A549 (cell line): ENCODE measurements at regions not wholly inside any gene's neighbourhood (a gene's known extent, or its start where the extent isn't known, plus 50 kb on each side); places are given as distances from the start of the nearest gene placed in this dataset.

Experiments used
- ATAC-seq, 2 experiments: fragments of 200-7000 bp in 1 of 2; fragments of >200 bp in 1 of 2; cut with Nextera tagmentation in 1 of 2; cut with Tn5 transposase in 1 of 2; 3 replicates each; pipeline versions ENCODE4 v1.8.0 to v1.9.1; 2018 to 2020; ENCODE audit warnings: mild to moderate bottlenecking in 1 of 2, moderate library complexity in 1 of 2
- CTCF ChIA-PET: fragments of 300-600 bp; sonication (Branson Sonifier 250); formaldehyde crosslinking; extraction: SDS; loops from one replicate; lab custom pipeline; 2021; ENCODE audit warnings: antibody characterized with exemption, inconsistent platforms; lab: Yijun Ruan, JAX
- POLR2A ChIA-PET: fragments of 350-600 bp; formaldehyde crosslinking; extraction: SDS; loops from one replicate; lab custom pipeline; 2021; ENCODE audit warnings: antibody characterized with exemption, inconsistent platforms; lab: Yijun Ruan, JAX
- DNase-seq, 2 experiments: peaks; one replicate each; pipeline versions ENCODE4 v3.0.0 to v3.0.0-alpha.2; 2011 to 2016; ENCODE audit warnings: low read depth in 1 of 2, low spot score in 1 of 2
- FAIRE-seq: peaks from 2 replicates; lab custom pipeline; 2011; peaks lifted over from hg19 to GRCh38; lab: Jason Lieb, UNC
- H3K27ac ChIP-seq, 2 experiments: fragments of >200 bp; sonication (Bioruptor Twin); formaldehyde crosslinking; 3 replicates each; pipeline ENCODE4 v1.5.1; 2016 to 2017
- H3K4me1 ChIP-seq: fragments of >200 bp; sonication (Bioruptor Twin); formaldehyde crosslinking; 3 replicates; pipeline ENCODE4 v1.6.1; 2016
- H3K4me2 ChIP-seq: fragments of >200 bp; sonication (Bioruptor Twin); formaldehyde crosslinking; 3 replicates; pipeline ENCODE4 v1.6.1; 2016
- H3K4me3 ChIP-seq: fragments of >200 bp; sonication (Bioruptor Twin); formaldehyde crosslinking; 3 replicates; pipeline ENCODE4 v1.5.1; 2016
- H3K9me3 ChIP-seq: fragments of >200 bp; sonication (Bioruptor Twin); formaldehyde crosslinking; 3 replicates; pipeline ENCODE4 v1.6.1; 2016
- CBX8 ChIP-seq: fragments of 200-600 bp; sonication (generic); IDR thresholded peaks from 2 replicates; pipeline ENCODE4 v1.6.1; 2016
- CHD2 ChIP-seq: fragments of 150-350 bp; IDR thresholded peaks from 2 replicates; pipeline ENCODE4 v1.6.1; 2014; ENCODE audit warnings: low read length; ENCODE audit not compliant: partially characterized antibody
- CHD4 ChIP-seq: fragments of 200-600 bp; sonication (generic); IDR thresholded peaks from 2 replicates; pipeline ENCODE4 v1.6.1; 2016; ENCODE audit warnings: antibody characterized with exemption, mild to moderate bottlenecking, borderline replicate concordance
- CTCF ChIP-seq: fragments of >200 bp; sonication (Bioruptor Twin); formaldehyde crosslinking; IDR thresholded peaks from 3 replicates; pipeline ENCODE4 v1.5.1; 2016
- EHF ChIP-seq: fragments of 250-450 bp; sonication (Bioruptor Pico); IDR thresholded peaks from 2 replicates; pipeline ENCODE4 v1.5.0; 2020; ENCODE audit warnings: mild to moderate bottlenecking
- EHMT2 ChIP-seq: fragments of 200-600 bp; sonication (generic); IDR thresholded peaks from 2 replicates; pipeline ENCODE4 v1.6.1; 2016; ENCODE audit warnings: antibody characterized with exemption, low read depth, mild to moderate bottlenecking, moderate library complexity
- ELK1 ChIP-seq: fragments of 150-350 bp; IDR thresholded peaks from 2 replicates; pipeline ENCODE4 v1.6.1; 2014; ENCODE audit warnings: low read depth, mild to moderate bottlenecking, low read length
- ESRRA ChIP-seq: fragments of 150-350 bp; IDR thresholded peaks from 2 replicates; pipeline ENCODE4 v1.6.1; 2014; ENCODE audit warnings: mild to moderate bottlenecking, low read length, borderline replicate concordance
- HDAC2 ChIP-seq: fragments of 200-600 bp; sonication (generic); IDR thresholded peaks from 2 replicates; pipeline ENCODE4 v1.6.1; 2016
- HES2 ChIP-seq: fragments of >200 bp; sonication (Bioruptor Twin); formaldehyde crosslinking; IDR thresholded peaks from 2 replicates; pipeline ENCODE4 v1.6.1; 2016
- HOXA7 ChIP-seq: fragments of 250-450 bp; sonication (Bioruptor Pico); IDR thresholded peaks from 2 replicates; pipeline ENCODE4 v1.5.0; 2020; ENCODE audit warnings: mild to moderate bottlenecking, moderate library complexity
- HOXB13 ChIP-seq: fragments of 250-450 bp; sonication (Bioruptor Pico); IDR thresholded peaks from 2 replicates; pipeline ENCODE4 v1.5.0; 2020; ENCODE audit warnings: low read depth, mild to moderate bottlenecking, moderate library complexity
- HOXB5 ChIP-seq: fragments of 250-450 bp; sonication (Bioruptor Pico); IDR thresholded peaks from 2 replicates; pipeline ENCODE4 v1.5.0; 2020; ENCODE audit warnings: mild to moderate bottlenecking, moderate library complexity
- JUN ChIP-seq, 2 experiments: fragments of >200 bp; sonication (Bioruptor Twin); formaldehyde crosslinking; IDR thresholded peaks; 2 replicates in 1 of 2; 3 replicates in 1 of 2; pipeline ENCODE4 v1.6.1; 2016 to 2017
- MAX ChIP-seq: IDR thresholded peaks from 2 replicates; pipeline ENCODE4 v1.6.1; 2012
- NR3C1 ChIP-seq: fragments of >200 bp; sonication (Bioruptor Twin); formaldehyde crosslinking; IDR thresholded peaks from 3 replicates; pipeline ENCODE4 v1.6.1; 2017
- PHF8 ChIP-seq: fragments of 200-600 bp; sonication (generic); IDR thresholded peaks from 2 replicates; pipeline ENCODE4 v1.6.1; 2016; ENCODE audit warnings: low read depth, mild to moderate bottlenecking, antibody characterized with exemption, moderate library complexity, borderline replicate concordance
- POLR2AphosphoS2 ChIP-seq: conservative IDR thresholded peaks from 2 replicates; pipeline ENCODE4 v1.6.1; 2012; ENCODE audit warnings: low read length, improper control_type of control experiment, inconsistent platforms
- RARB ChIP-seq: fragments of 250-450 bp; sonication (Bioruptor Pico); IDR thresholded peaks from 2 replicates; pipeline ENCODE4 v1.8.0; 2021; ENCODE audit warnings: mild to moderate bottlenecking, moderate library complexity
- REST ChIP-seq: fragments of 200-600 bp; sonication (generic); IDR thresholded peaks from 2 replicates; pipeline ENCODE4 v1.6.1; 2016; ENCODE audit warnings: antibody characterized with exemption, mild to moderate bottlenecking, moderate library complexity
- RFX5 ChIP-seq: fragments of 450-650 bp; IDR thresholded peaks from 2 replicates; pipeline ENCODE4 v1.7.1; 2014; ENCODE audit warnings: antibody characterized with exemption, mild to moderate bottlenecking, moderate library complexity
- RNF2 ChIP-seq: fragments of 200-600 bp; sonication (generic); IDR thresholded peaks from 2 replicates; pipeline ENCODE4 v1.6.1; 2016; ENCODE audit warnings: low read depth, mild to moderate bottlenecking, antibody characterized with exemption, moderate library complexity, borderline replicate concordance
- TFCP2L1 ChIP-seq: fragments of 250-450 bp; sonication (Bioruptor Pico); IDR thresholded peaks from 2 replicates; pipeline ENCODE4 v1.5.0; 2021; ENCODE audit warnings: mild to moderate bottlenecking
- USF2 ChIP-seq: fragments of 450-650 bp; IDR thresholded peaks from 2 replicates; pipeline ENCODE4 v1.6.1; 2014; ENCODE audit warnings: antibody characterized with exemption
- ZC3H11A ChIP-seq: fragments of 450-650 bp; IDR thresholded peaks from 2 replicates; pipeline ENCODE4 v1.6.1; 2014; ENCODE audit warnings: antibody characterized with exemption, mild to moderate bottlenecking
- ZNF302 ChIP-seq: fragments of 250-450 bp; sonication (Bioruptor Pico); IDR thresholded peaks from 2 replicates; pipeline ENCODE4 v1.9.0; 2021; ENCODE audit warnings: inconsistent platforms, mild to moderate bottlenecking, moderate library complexity
- ZSCAN20 ChIP-seq: fragments of 250-450 bp; sonication (Bioruptor Pico); IDR thresholded peaks from 2 replicates; pipeline ENCODE4 v1.8.0; 2022; ENCODE audit warnings: mild to moderate bottlenecking, moderate library complexity
- WGBS: methylation state at CpG from one replicate; pipeline ENCODE4 v1.1.6; 2017; ENCODE audit errors: missing lambda C conversion rate; 5-methylcytosine and 5-hydroxymethylcytosine counted together

- Histone ChIP-seq H3K4me3 (no peak overlapping the region), H3K27ac (no peak overlapping the region), H3K4me1 (no peaks in the 10 kb centered on the region), H3K9me3 (no peaks in the 10 kb centered on the region), H3K4me2 (no peak overlapping the region)
- DNase-seq, result no peak
- CTCF ChIA-PET, result no interaction called here
- no peak for FAIRE-seq
- ATAC-seq, result no peak
- POLR2A ChIA-PET, result no interaction called here
- TF ChIP-seq RNF2 (no peak), ZC3H11A (no peak), JUN (IDR thresholded peaks at IDR 0.05) (no peak)
Measured at GRCh38 chr3:106508331-106508893, 639.6 kb upstream of the CBLB start.

GRCh38 chr3:106510206-106510605 lies 641.4 kb upstream of the CBLB start:
- H3K4me3 ChIP-seq, result no peak overlapping the region
- TF ChIP-seq CHD2, result no peak
- TF ChIP-seq CBX8, result no peak
- TF ChIP-seq RNF2, result no peak
- TF ChIP-seq REST, result no peak
- TF ChIP-seq EHMT2, result no peak
- no peak for TF ChIP-seq NR3C1
- TF ChIP-seq CTCF, result no peak
- TF ChIP-seq, all 56 proteins: peak for 0
- Histone ChIP-seq H3K4me1 (no peaks in the 10 kb centered on the region), H3K27ac (no peak overlapping the region), H3K4me2 (no peak overlapping the region), H3K9me3 (no peaks in the 10 kb centered on the region)
- no peak for FAIRE-seq
- 91% methylated on average over 1 of the region's 1 CpG for WGBS
- no peak for DNase-seq
- ChIA-PET POLR2A (no interaction called here), CTCF (no interaction called here)
- no peak for ATAC-seq

GRCh38 chr3:106512846-106513245 lies 644.0 kb upstream of the CBLB start:
- no peaks in the 10 kb centered on the region for H3K9me3 ChIP-seq
- H3K4me3 ChIP-seq, result no peak overlapping the region
- no peak overlapping the region for H3K4me2 ChIP-seq
- POLR2A ChIA-PET, result no interaction called here
- peaks cover under 1% of the 10 kb centered on the region; the same call in 2 of the 3 replicates for H3K4me1 ChIP-seq
- TF ChIP-seq ESRRA (no peak), HOXA7 (CRISPR knock-in tag) (no peak), MAX (no peak), ELK1 (no peak), HOXB5 (CRISPR knock-in tag) (no peak), RFX5 (no peak), ZSCAN20 (CRISPR knock-in tag) (no peak), PHF8 (no peak), TFCP2L1 (CRISPR knock-in tag) (no peak), EHF (CRISPR knock-in tag) (no peak), HDAC2 (no peak), HOXB13 (CRISPR knock-in tag) (no peak), POLR2AphosphoS2 (no peak), ZNF302 (CRISPR knock-in tag) (no peak), USF2 (no peak), CHD4 (no peak), RARB (CRISPR knock-in tag) (no peak), HES2 (no peak), RNF2 (no peak)
- TF ChIP-seq, all 56 proteins: peak for 0
- FAIRE-seq, result no peak
- no peak overlapping the region for H3K27ac ChIP-seq
- no peak for ATAC-seq
- CTCF ChIA-PET, result no interaction called here
- 100% methylated on average over 1 of the region's 1 CpG for WGBS
- no peak for DNase-seq
